ENCODE measurements at regions not wholly inside any gene's neighbourhood (a gene's known extent, or its start where the extent isn't known, plus 50 kb on each side); places are given as distances from the start of the nearest gene placed in this dataset.
A peak's percentile ranks its signal among the peaks of the same experiment; 100 is the strongest.

- no peak for ATAC-seq
- intact Hi-C loops (cut with micrococcal nuclease): no loop called here
- no peak for DNase-seq
Observed at GRCh38 chr5:14976486-14976885, 104.9 kb upstream of the ANKH start.

- intact Hi-C loops (cut with micrococcal nuclease): no loop called here
- ATAC-seq (no peak), DNase-seq (no peak)
Observed at GRCh38 chr5:14971873-14972272, 100.3 kb upstream of the ANKH start.

GRCh38 chr5:14968796-14969195 is 97.2 kb upstream of the ANKH start:
- DNase-seq (no peak), ATAC-seq (no peak)
- intact Hi-C loops (cut with micrococcal nuclease): no loop called here

- DNase-seq (no peak), ATAC-seq (no peak)
- intact Hi-C loops (cut with micrococcal nuclease): no loop called here
Observed at GRCh38 chr5:14967166-14967565, 95.6 kb upstream of the ANKH start.

- DNase-seq (no peak), ATAC-seq (no peak)
- intact Hi-C loops (cut with micrococcal nuclease): no loop called here
Observed at GRCh38 chr5:14965815-14966214, 94.2 kb upstream of the ANKH start.

- intact Hi-C loops (cut with micrococcal nuclease): no loop called here
- no peak for DNase-seq
Observed at GRCh38 chr5:14962604-14963003, 91.0 kb upstream of the ANKH start.

GRCh38 chr5:14960120-14960462 is 88.5 kb upstream of the ANKH start:
- intact Hi-C loops (cut with micrococcal nuclease): no loop called here
- ATAC-seq: no peak
- no peak for DNase-seq

More at GRCh38 chr5:14962604-14963003, 91.0 kb upstream of the ANKH start:
- no peak for ATAC-seq

- ATAC-seq: no peak
Observed at GRCh38 chr5:14959399-14960119, 88.0 kb upstream of the ANKH start.

GRCh38 chr5:14958188-14958587 is 86.6 kb upstream of the ANKH start:
- DNase-seq (no peak), ATAC-seq (no peak)
- intact Hi-C loops (cut with micrococcal nuclease): no loop called here

More at GRCh38 chr5:14959399-14960119, 88.0 kb upstream of the ANKH start:
- no peak for DNase-seq
- intact Hi-C loops (cut with micrococcal nuclease): no loop called here

GRCh38 chr5:14956423-14957046 is 85.0 kb upstream of the ANKH start:
- no peak for DNase-seq
- ATAC-seq: no peak
- intact Hi-C loops (cut with micrococcal nuclease): no loop called here

GRCh38 chr5:14954616-14955343 is 83.2 kb upstream of the ANKH start:
- DNase-seq: peak; percentile 42
- intact Hi-C loops (cut with micrococcal nuclease): no loop called here

GRCh38 chr5:14954216-14954615 is 82.6 kb upstream of the ANKH start:
- DNase-seq (no peak), ATAC-seq (no peak)
- intact Hi-C loops (cut with micrococcal nuclease): no loop called here

More at GRCh38 chr5:14954616-14955343, 83.2 kb upstream of the ANKH start:
- ATAC-seq: peak; percentile 84

GRCh38 chr5:14953075-14953607 is 81.6 kb upstream of the ANKH start:
- intact Hi-C loops (cut with micrococcal nuclease): no loop called here
- peak; percentile 48 for ATAC-seq
- DNase-seq: no peak

GRCh38 chr5:14948383-14948782 is 76.8 kb upstream of the ANKH start:
- DNase-seq: no peak
- intact Hi-C loops (cut with micrococcal nuclease): loop anchor here (10.0 kb wide), 1 partner anchor 56 kb away; no protein-coding TSS in a partner anchor
- ATAC-seq: no peak

GRCh38 chr5:14946815-14947620 is 75.4 kb upstream of the ANKH start:
- intact Hi-C loops (cut with micrococcal nuclease): loop anchor here (10.0 kb wide), 1 partner anchor 58 kb away; no protein-coding TSS in a partner anchor
- DNase-seq (no peak), ATAC-seq (peak; percentile 66)

- DNase-seq (no peak), ATAC-seq (no peak)
- intact Hi-C loops (cut with micrococcal nuclease): loop anchor here (10.0 kb wide), 1 partner anchor 59 kb away; no protein-coding TSS in a partner anchor
Observed at GRCh38 chr5:14945450-14945849, 73.9 kb upstream of the ANKH start.

- intact Hi-C loops (cut with micrococcal nuclease): loop anchor here (10.0 kb wide), 1 partner anchor 60 kb away; no protein-coding TSS in a partner anchor
- ATAC-seq: no peak
- no peak for DNase-seq
Observed at GRCh38 chr5:14944996-14945395, 73.4 kb upstream of the ANKH start.

- DNase-seq (no peak), ATAC-seq (no peak)
- intact Hi-C loops (cut with micrococcal nuclease): loop anchor here (10.0 kb wide), 1 partner anchor 60 kb away; no protein-coding TSS in a partner anchor
Observed at GRCh38 chr5:14944350-14944739, 72.8 kb upstream of the ANKH start.

- no peak for DNase-seq
- no peak for ATAC-seq
- intact Hi-C loops (cut with micrococcal nuclease): loop anchor here (10.0 kb wide), 1 partner anchor 63 kb away; no protein-coding TSS in a partner anchor
Observed at GRCh38 chr5:14942212-14942611, 70.6 kb upstream of the ANKH start.

All from left ventricle myocardium superior (tissue), 1 donor.